ENCODE measurements at regions not wholly inside any gene's neighbourhood (a gene's known extent, or its start where the extent isn't known, plus 50 kb on each side); places are given as distances from the start of the nearest gene placed in this dataset.

- DNase-seq (ENCODE audit: low read depth in 2 of 3, low spot score in 2 of 3): no peak
These were observed 170.4 kb downstream of the ZDHHC21 start for GRCh38 chr9:14522627-14523379.

DNA sequence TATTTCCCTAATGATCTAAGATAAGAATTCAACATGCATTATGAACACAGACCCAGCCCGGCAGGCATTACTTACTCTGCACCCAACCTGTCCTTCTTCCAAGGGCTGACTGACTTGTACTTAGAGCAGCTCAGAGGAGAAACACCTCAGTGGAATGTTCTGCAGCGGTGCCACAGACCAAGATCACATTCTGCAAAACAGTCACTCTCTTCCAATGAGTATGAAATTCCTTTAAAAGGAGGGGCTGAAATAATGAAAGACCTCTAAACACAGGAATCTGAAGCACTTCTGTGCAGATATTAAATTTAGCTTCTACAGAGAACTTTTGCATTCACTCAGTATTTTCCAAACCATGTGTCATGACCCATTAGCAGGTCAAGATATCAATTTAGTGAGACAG lies 172.9 kb downstream of the ZDHHC21 start:
- DNase-seq (ENCODE audit: low read depth in 2 of 3, low spot score in 2 of 3): no peak

GRCh38 chr9:14517154-14517906 lies 175.9 kb downstream of the ZDHHC21 start:
- no peak for DNase-seq (ENCODE audit: low read depth in 2 of 3, low spot score in 2 of 3)

GRCh38 chr9:14516656-14517055 lies 176.6 kb downstream of the ZDHHC21 start:
- DNase-seq (ENCODE audit: low read depth in 2 of 3, low spot score in 2 of 3): no peak

DNA sequence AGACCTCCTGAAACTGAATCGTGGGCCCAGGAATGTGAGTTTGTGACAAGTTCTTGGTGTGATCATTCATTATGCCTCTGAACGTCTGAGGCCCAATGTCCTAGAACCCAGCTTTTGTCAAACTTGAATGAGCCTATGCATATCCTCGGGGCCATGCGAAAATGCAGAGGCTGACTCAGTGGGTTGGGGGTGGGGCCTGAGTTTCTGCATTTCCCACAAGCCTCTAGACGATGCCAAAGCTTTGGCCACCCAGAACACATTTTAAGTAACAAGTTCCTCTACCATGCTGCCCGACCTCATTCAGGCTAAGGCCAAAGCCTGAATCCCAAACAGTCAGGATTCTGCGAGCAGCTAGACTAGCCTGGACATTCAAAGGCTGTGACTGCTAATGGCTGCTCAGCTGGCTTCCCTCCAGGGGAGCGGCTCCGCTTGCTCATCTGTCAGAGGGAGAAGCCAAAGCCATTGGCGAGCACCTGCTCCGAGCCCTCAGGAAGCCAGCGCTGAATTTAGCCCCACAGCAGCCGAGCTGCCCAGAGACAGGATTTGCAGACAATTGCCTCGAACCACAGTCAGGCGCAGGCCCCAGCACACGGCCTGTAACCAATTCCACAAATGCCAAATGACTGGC lies 177.5 kb downstream of the ZDHHC21 start:
- no peak for DNase-seq (ENCODE audit: low read depth in 2 of 3, low spot score in 2 of 3)

DNA sequence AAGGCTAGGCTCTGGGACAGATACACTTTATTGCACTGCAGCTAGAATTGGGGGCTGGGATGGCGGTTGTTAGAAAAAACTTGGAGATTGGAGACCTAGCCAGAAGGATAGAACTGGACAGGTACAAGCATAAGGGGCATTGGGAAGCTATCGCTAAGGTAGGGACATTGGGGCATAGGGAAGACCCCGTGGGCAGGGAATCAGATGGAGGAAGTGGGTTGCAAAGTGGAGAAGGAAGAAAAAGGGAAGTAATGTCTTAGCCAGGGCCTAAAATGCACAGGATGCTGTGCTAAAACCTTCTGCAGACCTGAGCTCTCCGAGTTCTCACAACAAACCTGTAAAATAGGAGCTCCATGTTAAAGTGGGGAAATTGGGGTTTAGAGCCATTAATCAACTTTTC lies 178.2 kb downstream of the ZDHHC21 start:
- DNase-seq (ENCODE audit: low read depth in 2 of 3, low spot score in 2 of 3): no peak

DNA sequence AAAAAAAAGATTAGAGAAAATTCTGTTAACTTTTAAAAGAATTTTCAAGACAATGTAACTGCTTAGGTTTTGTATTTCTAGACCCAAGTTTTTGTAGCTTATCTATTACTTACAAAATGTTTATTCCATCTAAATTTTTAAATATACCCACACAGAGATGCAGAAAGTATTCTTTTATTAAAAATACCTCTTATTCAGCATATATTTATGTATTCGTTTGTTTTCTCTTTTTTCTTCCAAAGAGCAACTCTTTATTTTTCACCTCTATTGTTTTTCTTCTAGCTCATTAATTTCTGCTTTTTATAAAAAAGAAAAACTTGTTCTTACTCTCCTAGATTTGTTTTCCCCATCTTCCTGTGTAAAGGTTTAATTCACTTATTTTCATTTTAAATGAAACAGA lies 180.3 kb downstream of the ZDHHC21 start:
- DNase-seq (ENCODE audit: low read depth in 2 of 3, low spot score in 2 of 3): no peak

DNA sequence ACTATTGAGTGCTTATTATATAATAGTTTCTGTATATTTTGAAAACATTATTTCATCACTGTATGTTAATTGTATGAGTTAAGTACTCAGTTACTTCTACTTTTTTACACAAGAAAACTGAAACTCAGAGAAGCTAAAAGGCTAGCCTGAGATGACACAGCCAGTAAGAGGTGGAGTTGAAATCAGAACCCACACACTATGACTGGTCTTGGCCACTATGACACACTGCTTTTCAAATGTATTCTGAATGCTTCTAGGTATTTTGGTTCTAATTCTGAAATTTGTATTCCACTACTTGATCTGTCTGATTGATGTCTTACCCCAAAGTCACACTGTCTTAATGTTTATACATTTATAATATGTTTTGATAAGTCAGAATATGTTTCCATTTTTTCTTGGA lies 181.8 kb downstream of the ZDHHC21 start:
- no peak for DNase-seq (ENCODE audit: low read depth in 2 of 3, low spot score in 2 of 3)

GRCh38 chr9:14508884-14509283 lies 184.3 kb downstream of the ZDHHC21 start:
- no peak for DNase-seq (ENCODE audit: low read depth in 2 of 3, low spot score in 2 of 3)

GRCh38 chr9:14501366-14501765 lies 187.4 kb upstream of the NFIB start:
- no peak for DNase-seq (ENCODE audit: low read depth in 2 of 3, low spot score in 2 of 3)

- DNase-seq (ENCODE audit: low read depth in 2 of 3, low spot score in 2 of 3): no peak
These were observed 186.8 kb upstream of the NFIB start for GRCh38 chr9:14500705-14501104.

GRCh38 chr9:14499976-14500375 lies 186.0 kb upstream of the NFIB start:
- DNase-seq (ENCODE audit: low read depth in 2 of 3, low spot score in 2 of 3): no peak

- DNase-seq (ENCODE audit: low read depth in 2 of 3, low spot score in 2 of 3): no peak
These were observed 184.9 kb upstream of the NFIB start for GRCh38 chr9:14498824-14499223.

DNA sequence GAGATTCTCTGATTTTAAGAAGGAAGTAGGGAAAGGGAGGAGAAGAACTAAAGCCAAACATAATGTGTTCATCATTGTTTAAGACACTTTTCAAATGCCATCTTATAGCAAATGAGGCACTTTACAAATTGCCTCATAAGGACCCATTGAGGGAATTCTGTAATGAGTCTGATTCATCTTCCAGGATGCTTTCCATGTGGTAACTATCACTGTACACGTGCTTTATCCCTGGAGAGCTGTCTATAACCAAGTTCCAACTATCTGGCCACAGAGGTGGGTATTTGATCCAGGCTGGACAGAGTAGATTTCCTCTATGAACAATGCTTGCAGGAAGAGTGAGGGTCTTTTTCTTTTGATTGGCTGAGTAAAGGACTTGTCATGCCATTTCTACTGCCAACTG lies 183.5 kb upstream of the NFIB start:
- no peak for DNase-seq (ENCODE audit: low read depth in 2 of 3, low spot score in 2 of 3)

DNA sequence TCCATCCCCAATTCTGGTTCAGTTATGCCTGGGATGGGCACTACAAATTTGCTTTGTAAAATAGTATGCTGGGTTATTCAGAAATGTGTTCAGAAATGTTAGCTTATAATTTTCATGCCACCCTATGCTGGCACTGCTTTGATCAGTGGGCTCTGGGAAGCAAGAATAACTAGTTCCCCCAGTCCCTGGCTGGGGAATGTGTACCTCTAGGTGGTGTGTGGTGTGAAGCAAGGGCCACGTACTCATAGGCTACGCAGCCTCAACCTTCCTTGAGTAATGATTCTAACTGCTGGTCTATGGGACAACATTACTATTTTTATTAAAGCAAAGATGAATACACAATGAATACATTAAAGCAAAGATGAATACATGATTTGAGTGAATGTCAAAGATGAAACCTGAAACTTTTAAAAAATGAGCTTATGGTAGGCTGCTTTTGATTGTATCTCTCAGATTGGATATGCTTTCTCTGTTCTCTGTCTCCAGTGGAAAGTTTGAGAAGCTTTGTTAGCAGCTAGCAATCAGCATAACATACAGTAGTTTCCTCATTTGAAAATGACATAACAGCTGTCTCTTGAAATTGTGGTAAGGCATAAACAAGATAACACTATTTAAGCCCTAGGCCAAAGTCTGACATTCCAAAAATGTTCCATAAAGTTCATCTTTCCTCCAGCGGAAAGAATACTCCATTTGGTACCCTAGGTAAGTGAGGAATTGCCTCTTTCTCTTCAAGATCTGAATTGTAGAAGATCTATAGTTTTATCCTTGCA lies 174.7 kb upstream of the NFIB start:
- DNase-seq (ENCODE audit: low read depth in 2 of 3, low spot score in 2 of 3): no peak

- DNase-seq (ENCODE audit: low read depth in 2 of 3, low spot score in 2 of 3): no peak
These were observed 173.7 kb upstream of the NFIB start for GRCh38 chr9:14487547-14488185.

GRCh38 chr9:14485366-14485765 lies 171.4 kb upstream of the NFIB start:
- no peak for DNase-seq (ENCODE audit: low read depth in 2 of 3, low spot score in 2 of 3)

GRCh38 chr9:14482856-14483255 lies 168.9 kb upstream of the NFIB start:
- no peak for DNase-seq (ENCODE audit: low read depth in 2 of 3, low spot score in 2 of 3)

GRCh38 chr9:14480526-14480925 lies 166.6 kb upstream of the NFIB start:
- no peak for DNase-seq (ENCODE audit: low read depth in 2 of 3, low spot score in 2 of 3)

GRCh38 chr9:14479163-14479560 lies 165.2 kb upstream of the NFIB start:
- DNase-seq (ENCODE audit: low read depth in 2 of 3, low spot score in 2 of 3): no peak
